Chondrocyte (in vitro differentiated cells): ENCODE measurements at regions not wholly inside any gene's neighbourhood (a gene's known extent, or its start where the extent isn't known, plus 50 kb on each side); places are given as distances from the start of the nearest gene placed in this dataset.

Experiments
- DNase-seq: peaks from one replicate; pipeline ENCODE4 v3.0.0; 2021; ENCODE audit warnings: mixed read lengths, low spot score
- H3K27ac Mint-ChIP-seq: one replicate; pipeline ENCODE4 v1.8.0; 2021; ENCODE audit warnings: mild to moderate bottlenecking, moderate library complexity, mixed read lengths; ENCODE audit not compliant: unreplicated experiment
- H3K27me3 Mint-ChIP-seq: 2 replicates; pipeline ENCODE4 v1.8.0; 2021; ENCODE audit warnings: low read depth, mixed read lengths
- H3K36me3 Mint-ChIP-seq: 2 replicates; pipeline ENCODE4 v1.8.0; 2021; ENCODE audit warnings: low read depth, mixed read lengths
- H3K4me1 Mint-ChIP-seq: 2 replicates; pipeline ENCODE4 v1.8.0; 2021; ENCODE audit warnings: low read depth, mild to moderate bottlenecking, mixed read lengths
- H3K4me3 Mint-ChIP-seq: one replicate; pipeline ENCODE4 v1.8.0; 2021; ENCODE audit warnings: mild to moderate bottlenecking, moderate library complexity, mixed read lengths; ENCODE audit not compliant: unreplicated experiment
- H3K9me3 Mint-ChIP-seq: 2 replicates; pipeline ENCODE4 v1.8.0; 2021; ENCODE audit warnings: low read depth, mixed read lengths
- TF ChIP-seq, protein P1 (sequence below): fragments of 200-600 bp; sonication (generic); IDR thresholded peaks from 2 replicates; pipeline ENCODE4 v1.5.0; 2021; ENCODE audit warnings: antibody characterized with exemption, mild to moderate bottlenecking, moderate library complexity

DNA sequence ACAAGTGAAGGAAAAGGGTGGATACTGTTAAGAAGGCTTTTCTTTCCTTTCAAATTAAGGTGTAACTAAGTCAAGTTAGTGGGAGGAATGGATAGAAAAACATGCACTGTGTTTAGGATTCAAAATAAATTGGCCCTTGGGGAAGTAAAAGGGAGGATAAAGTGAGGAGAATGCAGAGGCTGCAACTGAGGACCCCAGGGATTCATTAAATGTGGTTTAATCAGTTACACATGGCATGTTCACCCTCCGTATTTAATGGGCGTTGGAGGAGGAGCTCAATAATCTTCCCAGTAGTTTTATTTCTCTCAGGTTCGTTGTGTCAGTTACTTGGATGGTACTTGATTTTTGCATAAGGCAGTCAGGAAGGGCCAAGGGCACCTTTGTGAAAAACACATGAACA, 966.3 kb downstream of the JRKL start:
- H3K27ac Mint-ChIP-seq = no peak overlapping the region
- peaks cover 15% of the 10 kb centered on the region for H3K27me3 Mint-ChIP-seq
- DNase-seq = no peak
- H3K36me3 Mint-ChIP-seq = no peaks in the 10 kb centered on the region
- peaks cover 5% of the 10 kb centered on the region for H3K4me1 Mint-ChIP-seq
- H3K4me3 Mint-ChIP-seq = no peak overlapping the region
- no peaks in the 10 kb centered on the region for H3K9me3 Mint-ChIP-seq
- TF ChIP-seq, protein P1, sequence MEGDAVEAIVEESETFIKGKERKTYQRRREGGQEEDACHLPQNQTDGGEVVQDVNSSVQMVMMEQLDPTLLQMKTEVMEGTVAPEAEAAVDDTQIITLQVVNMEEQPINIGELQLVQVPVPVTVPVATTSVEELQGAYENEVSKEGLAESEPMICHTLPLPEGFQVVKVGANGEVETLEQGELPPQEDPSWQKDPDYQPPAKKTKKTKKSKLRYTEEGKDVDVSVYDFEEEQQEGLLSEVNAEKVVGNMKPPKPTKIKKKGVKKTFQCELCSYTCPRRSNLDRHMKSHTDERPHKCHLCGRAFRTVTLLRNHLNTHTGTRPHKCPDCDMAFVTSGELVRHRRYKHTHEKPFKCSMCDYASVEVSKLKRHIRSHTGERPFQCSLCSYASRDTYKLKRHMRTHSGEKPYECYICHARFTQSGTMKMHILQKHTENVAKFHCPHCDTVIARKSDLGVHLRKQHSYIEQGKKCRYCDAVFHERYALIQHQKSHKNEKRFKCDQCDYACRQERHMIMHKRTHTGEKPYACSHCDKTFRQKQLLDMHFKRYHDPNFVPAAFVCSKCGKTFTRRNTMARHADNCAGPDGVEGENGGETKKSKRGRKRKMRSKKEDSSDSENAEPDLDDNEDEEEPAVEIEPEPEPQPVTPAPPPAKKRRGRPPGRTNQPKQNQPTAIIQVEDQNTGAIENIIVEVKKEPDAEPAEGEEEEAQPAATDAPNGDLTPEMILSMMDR = no peak

DNA sequence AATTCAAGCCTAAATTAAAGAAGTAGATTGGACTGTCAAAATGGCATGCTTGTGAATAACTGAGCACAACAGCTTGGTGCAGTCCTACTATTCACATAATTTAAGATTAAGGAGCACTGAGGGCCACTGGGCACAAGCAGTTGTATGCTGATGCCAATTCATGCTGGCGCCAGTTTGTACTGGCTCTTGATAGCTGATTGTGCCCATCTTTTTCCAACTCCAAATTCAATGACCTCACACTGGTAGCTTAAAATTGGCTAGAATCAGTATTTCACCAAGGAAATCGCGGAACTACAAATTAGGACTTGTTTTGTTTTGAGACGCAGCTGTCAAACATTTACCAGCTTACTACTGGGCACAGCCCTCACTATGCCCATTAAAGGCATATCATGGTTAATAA, 969.2 kb downstream of the JRKL start:
- TF ChIP-seq, protein P1 = no peak
- Mint-ChIP-seq H3K27ac (no peak overlapping the region), H3K4me3 (no peak overlapping the region), H3K36me3 (no peaks in the 10 kb centered on the region), H3K27me3 (peaks cover 7% of the 10 kb centered on the region), H3K9me3 (peaks cover 1% of the 10 kb centered on the region), H3K4me1 (peaks cover 22% of the 10 kb centered on the region)
- no peak for DNase-seq

DNA sequence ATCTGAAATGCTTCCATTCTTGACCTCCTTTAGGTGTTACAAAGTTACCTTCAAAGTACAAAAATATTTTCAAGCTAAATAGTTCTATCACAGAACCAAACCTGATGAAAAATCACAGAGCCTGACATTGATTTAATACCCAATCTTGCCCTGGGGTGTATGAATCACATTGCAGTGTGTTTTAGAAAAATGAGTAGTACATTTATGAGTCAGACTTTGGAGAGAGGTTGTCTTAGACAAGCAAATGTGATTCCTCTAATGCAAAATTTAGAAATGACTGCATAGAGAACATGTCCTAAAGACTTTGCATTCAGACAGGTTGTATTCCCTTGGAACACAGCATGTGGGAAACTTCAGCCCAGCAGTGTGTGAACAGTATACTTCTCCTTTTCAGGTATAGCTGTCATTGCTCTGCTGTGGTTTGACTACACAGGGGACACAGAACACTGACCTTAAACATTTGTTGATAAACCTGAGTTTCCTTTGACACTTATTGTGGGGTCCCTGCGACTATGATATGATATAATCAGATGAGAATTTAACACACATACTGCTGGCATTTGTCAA, 972.1 kb downstream of the JRKL start:
- peaks cover 31% of the 10 kb centered on the region for H3K4me1 Mint-ChIP-seq
- H3K27me3 Mint-ChIP-seq = peaks cover 2% of the 10 kb centered on the region
- peak overlapping the region; percentile 77 for H3K27ac Mint-ChIP-seq
- DNase-seq = no peak
- no peaks in the 10 kb centered on the region for H3K36me3 Mint-ChIP-seq
- peaks cover 13% of the 10 kb centered on the region for H3K9me3 Mint-ChIP-seq
- no peak overlapping the region for H3K4me3 Mint-ChIP-seq
- TF ChIP-seq, protein P1 = no peak

DNA sequence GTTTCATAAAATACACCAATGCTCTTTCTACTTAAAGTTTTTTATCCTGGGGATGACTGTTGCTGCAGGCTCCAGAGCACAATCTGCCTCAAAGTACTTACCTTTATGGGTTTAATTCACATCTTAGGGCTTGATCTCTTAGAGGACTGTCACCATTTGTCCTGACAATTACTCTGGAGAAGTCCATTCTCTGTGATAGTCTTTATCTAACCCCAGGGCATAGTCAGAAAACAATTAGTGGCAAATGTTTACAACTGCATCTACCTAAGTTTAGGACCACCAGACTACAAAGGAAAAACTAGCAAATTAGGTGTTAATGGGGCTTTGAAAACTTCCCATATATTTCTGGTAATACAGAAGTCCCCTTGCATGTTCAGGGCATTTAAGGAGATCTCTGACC, 973.5 kb downstream of the JRKL start:
- H3K27me3 Mint-ChIP-seq = no peaks in the 10 kb centered on the region
- TF ChIP-seq, protein P1 = no peak
- peaks cover 17% of the 10 kb centered on the region for H3K9me3 Mint-ChIP-seq

DNA sequence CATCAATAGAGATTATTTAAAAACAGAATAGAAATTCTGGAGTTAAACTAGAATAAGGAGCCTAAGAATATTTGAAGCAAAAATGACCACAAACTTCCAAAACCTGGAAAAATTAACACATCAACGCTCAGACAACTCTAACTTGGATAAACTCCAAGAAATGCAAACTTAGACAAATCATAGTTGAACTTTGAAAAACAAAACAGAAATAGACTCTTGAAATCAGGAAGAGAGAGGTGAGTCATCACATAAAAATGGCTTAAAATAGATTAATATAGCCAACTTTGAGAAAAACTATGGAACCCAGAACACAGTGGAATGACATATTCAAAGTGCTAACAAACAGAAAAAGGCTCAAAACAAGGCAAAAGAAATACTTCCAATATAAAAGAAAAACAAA, 974.2 kb downstream of the JRKL start:
- DNase-seq = no peak
- peaks cover 31% of the 10 kb centered on the region for H3K4me1 Mint-ChIP-seq
- TF ChIP-seq, protein P1 = no peak
- H3K4me3 Mint-ChIP-seq = no peak overlapping the region
- H3K27me3 Mint-ChIP-seq = no peaks in the 10 kb centered on the region
- H3K27ac Mint-ChIP-seq = peak overlapping the region; percentile 86
- H3K36me3 Mint-ChIP-seq = no peaks in the 10 kb centered on the region
- H3K9me3 Mint-ChIP-seq = peaks cover 24% of the 10 kb centered on the region

More for the DNA sequence above, 973.5 kb downstream of the JRKL start:
- H3K4me3 Mint-ChIP-seq = no peak overlapping the region
- no peaks in the 10 kb centered on the region for H3K36me3 Mint-ChIP-seq
- no peak for DNase-seq
- no peak overlapping the region for H3K27ac Mint-ChIP-seq
- peaks cover 31% of the 10 kb centered on the region for H3K4me1 Mint-ChIP-seq
